Liver (tissue), 7 donors: ENCODE measurements at regions not wholly inside any gene's neighbourhood (a gene's known extent, or its start where the extent isn't known, plus 50 kb on each side); places are given as distances from the start of the nearest gene placed in this dataset.

ENCODE experiments used
- DNase-seq: peaks from one replicate; pipeline ENCODE4 v3.0.0-alpha.2; 2017; ENCODE audit warnings: low spot score
- H3K27ac ChIP-seq, 2 donors: one replicate each; pipeline ENCODE4 v1.7.0; 2013; ENCODE audit warnings: inconsistent platforms in 2 of 2, low read length in 2 of 2, control low read depth in 1 of 2, low read depth in 1 of 2, mild to moderate bottlenecking in 1 of 2
- H3K27me3 ChIP-seq, 4 donors: one replicate each; pipeline versions ENCODE4 v1.6.1 to v1.7.0; 2013; ENCODE audit warnings: low read length in 3 of 4, inconsistent platforms in 1 of 4, mild to moderate bottlenecking in 1 of 4, moderate library complexity in 1 of 4; ENCODE audit not compliant: control insufficient read depth in 4 of 4, insufficient read depth in 4 of 4
- H3K36me3 ChIP-seq, 4 donors: one replicate each; pipeline versions ENCODE4 v1.6.1 to v1.7.0; 2013; ENCODE audit warnings: low read length in 3 of 4, mild to moderate bottlenecking in 3 of 4, low read depth in 1 of 4, moderate library complexity in 1 of 4; ENCODE audit not compliant: control insufficient read depth in 4 of 4, insufficient read depth in 3 of 4
- H3K4me1 ChIP-seq, 4 donors: one replicate each; pipeline versions ENCODE4 v1.6.1 to v1.7.0; 2013; ENCODE audit warnings: low read length in 3 of 4, mild to moderate bottlenecking in 3 of 4, moderate library complexity in 1 of 4; ENCODE audit not compliant: control insufficient read depth in 4 of 4, insufficient read depth in 4 of 4
- H3K4me3 ChIP-seq, 3 donors: one replicate each; pipeline versions ENCODE4 v1.6.1 to v1.7.0; 2013; ENCODE audit warnings: low read length in 3 of 3, control low read depth in 1 of 3, low read depth in 1 of 3, mild to moderate bottlenecking in 1 of 3
- H3K9ac ChIP-seq, 2 donors: one replicate each; pipeline ENCODE4 v1.7.0; 2013; ENCODE audit warnings: low read length in 2 of 2, mild to moderate bottlenecking in 2 of 2, moderate library complexity in 2 of 2, control low read depth in 1 of 2, low read depth in 1 of 2
- H3K9me3 ChIP-seq, 4 donors: one replicate each; pipeline versions ENCODE4 v1.6.1 to v1.7.0; 2013; ENCODE audit warnings: low read length in 3 of 4; ENCODE audit not compliant: control insufficient read depth in 4 of 4
- ATF3 ChIP-seq: IDR thresholded peaks from 2 replicates; pipeline ENCODE4 v1.6.1; 2016; ENCODE audit warnings: antibody characterized with exemption
- FOXA1 ChIP-seq: IDR thresholded peaks from 2 replicates; pipeline ENCODE4 v1.6.1; 2016; ENCODE audit warnings: antibody characterized with exemption
- GABPA ChIP-seq, 2 donors: IDR thresholded peaks in 1 of 2; conservative IDR thresholded peaks in 1 of 2; 2 replicates each; pipeline ENCODE4 v1.6.1; 2016; ENCODE audit warnings: antibody characterized with exemption in 2 of 2, mild to moderate bottlenecking in 1 of 2, moderate library complexity in 1 of 2
- JUND ChIP-seq, 2 donors: IDR thresholded peaks; 2 replicates each; pipeline ENCODE4 v1.6.1; 2016; ENCODE audit warnings: antibody characterized with exemption in 2 of 2
- NR2F2 ChIP-seq: IDR thresholded peaks from 2 replicates; pipeline ENCODE4 v1.6.1; 2016; ENCODE audit warnings: antibody characterized with exemption
- RAD21 ChIP-seq, 2 donors: IDR thresholded peaks; 2 replicates each; pipeline ENCODE4 v1.6.1; 2016; ENCODE audit warnings: antibody characterized with exemption in 2 of 2, mild to moderate bottlenecking in 2 of 2
- REST ChIP-seq: IDR thresholded peaks from 2 replicates; pipeline ENCODE4 v1.6.1; 2016; ENCODE audit warnings: antibody characterized with exemption, mild to moderate bottlenecking
- SP1 ChIP-seq: IDR thresholded peaks from 2 replicates; pipeline ENCODE4 v1.6.1; 2018; ENCODE audit warnings: antibody characterized with exemption, mild to moderate bottlenecking
- TAF1 ChIP-seq: conservative IDR thresholded peaks from 2 replicates; pipeline ENCODE4 v1.6.1; 2016; ENCODE audit warnings: antibody characterized with exemption, mild to moderate bottlenecking
- YY1 ChIP-seq: IDR thresholded peaks from 2 replicates; pipeline ENCODE4 v1.6.1; 2016; ENCODE audit warnings: antibody characterized with exemption, mild to moderate bottlenecking
- ZBTB33 ChIP-seq: IDR thresholded peaks from 2 replicates; pipeline ENCODE4 v1.6.1; 2016; ENCODE audit warnings: antibody characterized with exemption
- WGBS: extraction: QIAGEN DNeasy Blood & Tissue Kit; methylation state at CpG from one replicate; pipeline ENCODE4 v1.1.7; 2013; 5-methylcytosine and 5-hydroxymethylcytosine counted together
- donor health status: healthy.
- donor health status: healthy.
- donor health status: healthy.
- donor health status: healthy.

- TF ChIP-seq ZBTB33, result no peak
- TF ChIP-seq GABPA (IDR thresholded peaks at IDR 0.05 in 1 of 2, conservative IDR thresholded peaks at IDR 0.05 in 1 of 2), result no peak
- no peak for TF ChIP-seq TAF1
Measured at GRCh38 chr18:70425236-70425635, 136.4 kb downstream of the SOCS6 start (continued).

GRCh38 chr18:70423988-70424387, 135.1 kb downstream of the SOCS6 start:
- H3K27ac ChIP-seq, result no peak overlapping the region
- H3K4me1 ChIP-seq, result peaks cover 4 to 24% (median 13%) of the 10 kb centered on the region in 4 donors
- H3K36me3 ChIP-seq, result no peaks in the 10 kb centered on the region
- no peak overlapping the region for H3K4me3 ChIP-seq
- no peaks in the 10 kb centered on the region for H3K9me3 ChIP-seq
- no peak overlapping the region for H3K9ac ChIP-seq
- no peak for DNase-seq
- no peak for TF ChIP-seq ATF3
- no peak for TF ChIP-seq YY1
- TF ChIP-seq REST, result no peak
- no peak for TF ChIP-seq SP1
- no peak for TF ChIP-seq NR2F2
- H3K27me3 ChIP-seq, result no peaks in the 10 kb centered on the region
- 70% methylated on average over 4 of the region's 4 CpGs for WGBS

GRCh38 chr18:70423120-70423519, 134.3 kb downstream of the SOCS6 start:
- no peak for TF ChIP-seq GABPA (IDR thresholded peaks at IDR 0.05 in 1 of 2, conservative IDR thresholded peaks at IDR 0.05 in 1 of 2)
- TF ChIP-seq JUND (IDR thresholded peaks at IDR 0.05), result no peak
- TF ChIP-seq FOXA1, result no peak
- TF ChIP-seq RAD21 (IDR thresholded peaks at IDR 0.05), result no peak
- no peak for TF ChIP-seq NR2F2
- TF ChIP-seq REST, result no peak
- H3K9ac ChIP-seq, result no peak overlapping the region
- H3K36me3 ChIP-seq, result no peaks in the 10 kb centered on the region
- 80% methylated on average over 5 of the region's 5 CpGs for WGBS
- no peaks in the 10 kb centered on the region for H3K27me3 ChIP-seq
- no peaks in the 10 kb centered on the region for H3K9me3 ChIP-seq
- peaks cover 4 to 24% (median 14%) of the 10 kb centered on the region in 4 donors for H3K4me1 ChIP-seq
- peak overlapping the region; percentile 56 to 67 for H3K27ac ChIP-seq
- no peak overlapping the region for H3K4me3 ChIP-seq
- DNase-seq, result no peak
